ENCODE measurements at regions not wholly inside any gene's neighbourhood (a gene's known extent, or its start where the extent isn't known, plus 50 kb on each side); places are given as distances from the start of the nearest gene placed in this dataset.

GRCh38 chr2:172229125-172229524 lies 126.4 kb upstream of the DLX2 start:
- Mint-ChIP-seq H3K9me3 (no peaks in the 10 kb centered on the region), H3K36me3 (no peaks in the 10 kb centered on the region), H3K27ac (peak overlapping the region; percentile 86), H3K4me3 (no peak overlapping the region), H3K4me1 (peaks cover 60% of the 10 kb centered on the region), H3K27me3 (ENCODE audit: low read depth) (peaks cover 7% of the 10 kb centered on the region)
- TF ChIP-seq CTCF (IDR thresholded peaks at IDR 0.05; ENCODE audit: unreplicated experiment) = no peak
- no peak for DNase-seq (ENCODE audit: low spot score in 2 of 2, unreplicated experiment in 2 of 2)

- Mint-ChIP-seq H3K36me3 (no peaks in the 10 kb centered on the region), H3K4me3 (no peak overlapping the region), H3K27me3 (ENCODE audit: low read depth) (peaks cover 20% of the 10 kb centered on the region), H3K27ac (peak overlapping the region; percentile 79), H3K9me3 (no peaks in the 10 kb centered on the region), H3K4me1 (peaks cover 73% of the 10 kb centered on the region)
- TF ChIP-seq CTCF (IDR thresholded peaks at IDR 0.05; ENCODE audit: unreplicated experiment) = no peak
- no peak for DNase-seq (ENCODE audit: low spot score in 2 of 2, unreplicated experiment in 2 of 2)
Observed at GRCh38 chr2:172230332-172230888, 127.7 kb upstream of the DLX2 start.

- peak overlapping the region; percentile 79 for H3K27ac Mint-ChIP-seq
- peaks cover 76% of the 10 kb centered on the region for H3K4me1 Mint-ChIP-seq
- H3K4me3 Mint-ChIP-seq = no peak overlapping the region
- no peaks in the 10 kb centered on the region for H3K36me3 Mint-ChIP-seq
- peaks cover 24% of the 10 kb centered on the region for H3K27me3 Mint-ChIP-seq (ENCODE audit: low read depth)
- H3K9me3 Mint-ChIP-seq = no peaks in the 10 kb centered on the region
- peak in 1 of 2 experiments; percentile 46 for DNase-seq (ENCODE audit: low spot score in 2 of 2, unreplicated experiment in 2 of 2)
- TF ChIP-seq CTCF (IDR thresholded peaks at IDR 0.05; ENCODE audit: unreplicated experiment) = no peak
Observed at GRCh38 chr2:172230889-172231401, 128.2 kb upstream of the DLX2 start.

GRCh38 chr2:172231508-172231907 lies 128.8 kb upstream of the DLX2 start:
- no peaks in the 10 kb centered on the region for H3K9me3 Mint-ChIP-seq
- DNase-seq (ENCODE audit: low spot score in 2 of 2, unreplicated experiment in 2 of 2) = no peak
- peaks cover 76% of the 10 kb centered on the region for H3K4me1 Mint-ChIP-seq
- TF ChIP-seq CTCF (IDR thresholded peaks at IDR 0.05; ENCODE audit: unreplicated experiment) = no peak
- no peak overlapping the region for H3K4me3 Mint-ChIP-seq
- peak overlapping the region; percentile 88 for H3K27ac Mint-ChIP-seq
- H3K36me3 Mint-ChIP-seq = no peaks in the 10 kb centered on the region
- peaks cover 28% of the 10 kb centered on the region for H3K27me3 Mint-ChIP-seq (ENCODE audit: low read depth)

GRCh38 chr2:172232708-172233396 lies 130.2 kb upstream of the DLX2 start:
- H3K36me3 Mint-ChIP-seq = no peaks in the 10 kb centered on the region
- no peak overlapping the region for H3K4me3 Mint-ChIP-seq
- TF ChIP-seq CTCF (IDR thresholded peaks at IDR 0.05; ENCODE audit: unreplicated experiment) = no peak
- H3K27me3 Mint-ChIP-seq (ENCODE audit: low read depth) = peaks cover 33% of the 10 kb centered on the region
- H3K9me3 Mint-ChIP-seq = no peaks in the 10 kb centered on the region
- no peak overlapping the region for H3K27ac Mint-ChIP-seq
- peaks cover 73% of the 10 kb centered on the region for H3K4me1 Mint-ChIP-seq
- no peak for DNase-seq (ENCODE audit: low spot score in 2 of 2, unreplicated experiment in 2 of 2)
